H1 (cell line): ENCODE measurements at regions not wholly inside any gene's neighbourhood (a gene's known extent, or its start where the extent isn't known, plus 50 kb on each side); places are given as distances from the start of the nearest gene placed in this dataset.

Source experiments
- CTBP2 ChIP-seq: IDR thresholded peaks from 2 replicates; pipeline ENCODE4 v1.7.0; 2011; ENCODE audit warnings: borderline replicate concordance, mild to moderate bottlenecking, moderate library complexity, mixed read lengths, low read length; ENCODE audit not compliant: insufficient read depth, insufficient read length
- FOSL1 ChIP-seq: IDR thresholded peaks from 2 replicates; pipeline ENCODE4 v1.6.1; 2011; ENCODE audit warnings: mild to moderate bottlenecking, low read depth, low read length, moderate library complexity; ENCODE audit not compliant: insufficient read depth
- NRF1 ChIP-seq: IDR thresholded peaks from 2 replicates; pipeline ENCODE4 v1.6.1; 2011; ENCODE audit warnings: mild to moderate bottlenecking, low read depth, low read length, improper control_type of control experiment
- RNF2 ChIP-seq: fragments of 200-900, 300-1000 bp; sonication (generic); IDR thresholded peaks from 2 replicates; pipeline ENCODE4 v1.7.1; 2016; ENCODE audit warnings: borderline replicate concordance, low read depth, mild to moderate bottlenecking, antibody characterized with exemption, low read length; ENCODE audit not compliant: poor library complexity, severe bottlenecking; ENCODE audit errors: missing control alignments

DNA sequence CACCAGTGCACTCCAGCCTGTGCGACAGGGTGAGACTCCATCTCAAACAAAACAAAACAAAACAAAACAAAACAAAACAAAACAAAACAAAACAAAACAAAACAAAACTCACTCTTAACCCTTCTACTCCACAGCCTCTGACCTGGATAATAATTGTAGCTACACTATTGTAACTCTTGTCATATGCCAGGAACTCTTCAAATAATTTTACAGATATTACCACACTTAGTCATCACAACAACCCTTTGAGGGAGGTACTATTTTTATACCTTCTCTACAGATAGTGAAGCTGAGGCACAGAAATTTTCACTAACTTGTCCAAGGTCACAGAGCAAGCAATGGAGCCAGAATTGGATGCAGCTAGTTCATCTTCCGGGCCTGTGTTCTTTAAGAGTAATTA lies 547.8 kb downstream of the ADGRL2 start (continued):
- TF ChIP-seq RNF2 = no peak
- TF ChIP-seq NRF1 = no peak
- TF ChIP-seq CTBP2 = no peak
- TF ChIP-seq FOSL1 = no peak
